SK-N-SH (cell line): ENCODE measurements at regions not wholly inside any gene's neighbourhood (a gene's known extent, or its start where the extent isn't known, plus 50 kb on each side); places are given as distances from the start of the nearest gene placed in this dataset.
A peak's percentile ranks its signal among the peaks of the same experiment; 100 is the strongest.

ENCODE experiments used
- CTCF ChIA-PET: fragments of 300-600, 350-600 bp; formaldehyde crosslinking; extraction: SDS; loops from one replicate; lab custom pipeline; 2021; lab: Yijun Ruan, JAX
- POLR2A ChIA-PET: fragments of 350-600 bp; sonication (Branson Sonifier 250); formaldehyde crosslinking; extraction: SDS; loops from one replicate; lab custom pipeline; 2020; ENCODE audit warnings: antibody characterized with exemption, inconsistent platforms; lab: Yijun Ruan, JAX
- DNase-seq: peaks from one replicate; pipeline ENCODE4 v3.0.0; 2012
- H2AFZ ChIP-seq: fragments of 200-600 bp; sonication (generic); 2 replicates; pipeline ENCODE4 v1.8.1; 2016; ENCODE audit warnings: antibody characterized with exemption, mild to moderate bottlenecking, low read depth
- H3F3A ChIP-seq: fragments of 200-600 bp; sonication (generic); replicated peaks from 2 replicates; pipeline ENCODE3; 2016; ENCODE audit warnings: antibody characterized with exemption, mild to moderate bottlenecking; ENCODE audit not compliant: insufficient read depth
- H3K27ac ChIP-seq, 2 experiments: fragments of 200-500 bp in 1 of 2; fragments of 200-600 bp in 1 of 2; sonication (Bioruptor generic) in 1 of 2; sonication (generic), shearing (Covaris generic) in 1 of 2; 2 replicates each; pipeline versions ENCODE4 v1.5.1 to v1.6.1; 2014 to 2016; ENCODE audit warnings: low read depth in 2 of 2, inconsistent platforms in 1 of 2, low read length in 1 of 2, mild to moderate bottlenecking in 1 of 2, mixed read lengths in 1 of 2
- H3K27me3 ChIP-seq: fragments of 200-600 bp; sonication (generic), shearing (Covaris generic); 2 replicates; pipeline ENCODE4 v1.6.1; 2016; ENCODE audit warnings: mixed run types; ENCODE audit not compliant: insufficient read depth
- H3K36me3 ChIP-seq, 2 experiments: fragments of 200-500 bp in 1 of 2; fragments of 200-600 bp in 1 of 2; sonication (Bioruptor generic) in 1 of 2; sonication (generic) in 1 of 2; replicated peaks in 1 of 2; 2 replicates each; pipeline versions ENCODE3 to v1.5.1; 2014 to 2016; ENCODE audit warnings: low read length in 1 of 2, mild to moderate bottlenecking in 1 of 2; ENCODE audit not compliant: insufficient read depth in 2 of 2, control insufficient read depth in 1 of 2
- H3K4me1 ChIP-seq, 2 experiments: fragments of 200-500 bp in 1 of 2; fragments of 200-600 bp in 1 of 2; sonication (Bioruptor generic) in 1 of 2; sonication (generic), shearing (Covaris generic) in 1 of 2; 2 replicates each; pipeline versions ENCODE4 v1.5.1 to v1.6.1; 2014 to 2016; ENCODE audit warnings: low read depth in 1 of 2, low read length in 1 of 2, mixed run types in 1 of 2; ENCODE audit not compliant: insufficient read depth in 2 of 2, control insufficient read depth in 1 of 2
- H3K4me2 ChIP-seq: fragments of 200-600 bp; sonication (generic), shearing (Covaris generic); 2 replicates; pipeline ENCODE4 v1.6.1; 2017; ENCODE audit warnings: mixed run types
- H3K4me3 ChIP-seq, 2 experiments: fragments of 200-500 bp in 1 of 2; fragments of 200-600 bp in 1 of 2; sonication (Bioruptor generic) in 1 of 2; sonication (generic), shearing (Covaris generic) in 1 of 2; 2 replicates each; pipeline versions ENCODE4 v1.5.1 to v1.8.1; 2014 to 2016; ENCODE audit warnings: low read depth in 2 of 2, inconsistent platforms in 1 of 2, low read length in 1 of 2, mild to moderate bottlenecking in 1 of 2, mixed read lengths in 1 of 2, moderate library complexity in 1 of 2
- H3K79me2 ChIP-seq: fragments of 200-600 bp; sonication (generic); 2 replicates; pipeline ENCODE4 v1.8.1; 2017; ENCODE audit warnings: mild to moderate bottlenecking; ENCODE audit not compliant: insufficient read depth
- H3K9ac ChIP-seq: fragments of 200-600 bp; sonication (generic); 2 replicates; pipeline ENCODE4 v1.6.1; 2017; ENCODE audit warnings: mixed run types
- H3K9me2 ChIP-seq: fragments of 200-600 bp; sonication (generic); 2 replicates; pipeline ENCODE4 v1.6.1; 2017; ENCODE audit warnings: mixed run types
- H3K9me3 ChIP-seq: fragments of 200-600 bp; sonication (generic); 2 replicates; pipeline ENCODE4 v1.6.1; 2017; ENCODE audit warnings: mixed run types, mild to moderate bottlenecking, moderate library complexity
- H4K20me1 ChIP-seq: fragments of 200-600 bp; sonication (generic); 2 replicates; pipeline ENCODE4 v1.6.1; 2017; ENCODE audit warnings: mild to moderate bottlenecking, mixed run types; ENCODE audit not compliant: insufficient read depth
- CHD2 ChIP-seq: fragments of 150-350 bp; IDR thresholded peaks from 2 replicates; pipeline ENCODE4 v1.6.1; 2018; ENCODE audit warnings: low read length; ENCODE audit not compliant: partially characterized antibody
- FOSL2 ChIP-seq: IDR thresholded peaks from 2 replicates; pipeline ENCODE4 v1.4.0; 2012; ENCODE audit warnings: low read depth, mild to moderate bottlenecking, moderate library complexity, borderline replicate concordance
- FOXJ3 ChIP-seq: sonication (generic); formaldehyde crosslinking; IDR thresholded peaks from 2 replicates; pipeline ENCODE4 v1.5.1; 2020; ENCODE audit warnings: mild to moderate bottlenecking, missing genetic modification reagents
- FOXM1 ChIP-seq: IDR thresholded peaks from 2 replicates; pipeline ENCODE4 v1.4.0; 2012; ENCODE audit warnings: low read depth, mild to moderate bottlenecking
- GATA2 ChIP-seq: sonication (generic); formaldehyde crosslinking; IDR thresholded peaks from 2 replicates; pipeline ENCODE4 v1.5.0; 2020; ENCODE audit warnings: mild to moderate bottlenecking, missing genetic modification reagents
- JUND ChIP-seq: IDR thresholded peaks from 2 replicates; pipeline ENCODE4 v1.4.0; 2012
- MEF2A ChIP-seq: IDR thresholded peaks from 2 replicates; pipeline ENCODE4 v1.4.0; 2012; ENCODE audit warnings: low read depth, borderline replicate concordance
- MXI1 ChIP-seq: IDR thresholded peaks from 2 replicates; pipeline ENCODE4 v1.6.1; 2012; ENCODE audit warnings: mild to moderate bottlenecking, low read depth, low read length, improper control_type of control experiment
- RAD21 ChIP-seq: IDR thresholded peaks from 2 replicates; pipeline ENCODE4 v1.6.1; 2012; ENCODE audit warnings: mild to moderate bottlenecking, low read length
- RFX5 ChIP-seq: IDR thresholded peaks from 2 replicates; pipeline ENCODE4 v1.6.1; 2012; ENCODE audit warnings: mild to moderate bottlenecking, improper control_type of control experiment, low read length
- SIN3A ChIP-seq: IDR thresholded peaks from 2 replicates; pipeline ENCODE4 v1.6.1; 2012; ENCODE audit warnings: low read depth, mild to moderate bottlenecking, low read length, moderate library complexity, borderline replicate concordance
- SMC3 ChIP-seq: IDR thresholded peaks from 2 replicates; pipeline ENCODE4 v1.6.1; 2012; ENCODE audit warnings: low read depth, low read length, improper control_type of control experiment
- TAF1 ChIP-seq: IDR thresholded peaks from 2 replicates; pipeline ENCODE4 v1.6.1; 2012; ENCODE audit warnings: low read depth, mild to moderate bottlenecking, low read length, moderate library complexity, borderline replicate concordance
- TCF12 ChIP-seq: IDR thresholded peaks from 2 replicates; pipeline ENCODE4 v1.4.0; 2012
- USF1 ChIP-seq: IDR thresholded peaks from 2 replicates; pipeline ENCODE4 v1.4.0; 2012; ENCODE audit warnings: low read depth, borderline replicate concordance
- WGBS: methylation state at CpG from one replicate; pipeline ENCODE4 v1.1.6; 2017; ENCODE audit warnings: low lambda C conversion rate; 5-methylcytosine and 5-hydroxymethylcytosine counted together
- TF ChIP-seq, protein P1 (sequence below): fragments of 200-600 bp; sonication (generic); IDR thresholded peaks from 2 replicates; pipeline ENCODE4 v1.6.1; 2017; ENCODE audit warnings: antibody characterized with exemption, mild to moderate bottlenecking, moderate library complexity
- TF ChIP-seq, protein P2 (sequence below): IDR thresholded peaks from 2 replicates; pipeline ENCODE4; 2012

DNA sequence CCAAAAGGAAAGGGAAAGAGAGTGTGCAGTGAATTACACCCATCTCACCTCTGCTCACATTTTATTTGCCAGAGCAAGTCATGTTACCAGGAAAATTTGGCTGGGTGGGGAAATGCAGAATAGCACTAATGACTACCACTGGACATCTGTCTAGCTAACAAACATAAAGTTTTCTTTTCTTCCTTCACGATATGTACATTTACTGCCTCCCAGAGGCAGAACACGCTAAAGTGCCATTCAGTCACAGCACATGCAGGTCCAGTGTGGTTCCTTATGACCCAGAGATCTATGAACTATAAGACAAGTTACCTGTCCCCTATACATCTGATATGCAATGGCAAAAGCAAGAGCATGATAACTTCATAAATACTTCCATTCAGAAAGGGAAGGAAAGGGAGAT is 194.1 kb downstream of the OGFRL1 start:
- no peaks in the 10 kb centered on the region for H3K9me2 ChIP-seq
- H3K27ac ChIP-seq: no peak overlapping the region
- peaks cover 20% of the 10 kb centered on the region for H3F3A ChIP-seq
- no peak overlapping the region for H3K4me3 ChIP-seq
- no peaks in the 10 kb centered on the region for H3K79me2 ChIP-seq
- H4K20me1 ChIP-seq: no peaks in the 10 kb centered on the region
- H3K36me3 ChIP-seq: no peaks in the 10 kb centered on the region
- no peaks in the 10 kb centered on the region for H3K9me3 ChIP-seq
- no peak overlapping the region for H2AFZ ChIP-seq
- TF ChIP-seq TAF1: no peak
- no peak for TF ChIP-seq USF1
- TF ChIP-seq RFX5: no peak
- no peak for TF ChIP-seq SIN3A
- no peak for TF ChIP-seq MXI1
- peak; percentile 49 for TF ChIP-seq RAD21
- TF ChIP-seq FOSL2: no peak
- no peak for TF ChIP-seq GATA2 (CRISPR knock-in tag)
- TF ChIP-seq SMC3: peak; percentile 52
- no peak for TF ChIP-seq FOXJ3
- TF ChIP-seq, protein P1, sequence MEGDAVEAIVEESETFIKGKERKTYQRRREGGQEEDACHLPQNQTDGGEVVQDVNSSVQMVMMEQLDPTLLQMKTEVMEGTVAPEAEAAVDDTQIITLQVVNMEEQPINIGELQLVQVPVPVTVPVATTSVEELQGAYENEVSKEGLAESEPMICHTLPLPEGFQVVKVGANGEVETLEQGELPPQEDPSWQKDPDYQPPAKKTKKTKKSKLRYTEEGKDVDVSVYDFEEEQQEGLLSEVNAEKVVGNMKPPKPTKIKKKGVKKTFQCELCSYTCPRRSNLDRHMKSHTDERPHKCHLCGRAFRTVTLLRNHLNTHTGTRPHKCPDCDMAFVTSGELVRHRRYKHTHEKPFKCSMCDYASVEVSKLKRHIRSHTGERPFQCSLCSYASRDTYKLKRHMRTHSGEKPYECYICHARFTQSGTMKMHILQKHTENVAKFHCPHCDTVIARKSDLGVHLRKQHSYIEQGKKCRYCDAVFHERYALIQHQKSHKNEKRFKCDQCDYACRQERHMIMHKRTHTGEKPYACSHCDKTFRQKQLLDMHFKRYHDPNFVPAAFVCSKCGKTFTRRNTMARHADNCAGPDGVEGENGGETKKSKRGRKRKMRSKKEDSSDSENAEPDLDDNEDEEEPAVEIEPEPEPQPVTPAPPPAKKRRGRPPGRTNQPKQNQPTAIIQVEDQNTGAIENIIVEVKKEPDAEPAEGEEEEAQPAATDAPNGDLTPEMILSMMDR: peak; percentile 48
- TF ChIP-seq JUND: no peak
- TF ChIP-seq CHD2: no peak
- TF ChIP-seq FOXM1: no peak
- 46% methylated on average over 2 of the region's 2 CpGs for WGBS
- POLR2A ChIA-PET: no interaction called here
- CTCF ChIA-PET: no interaction called here
- no peak overlapping the region for H3K4me2 ChIP-seq
- H3K4me1 ChIP-seq: peaks cover 0 to 30% of the 10 kb centered on the region in 2 experiments; a peak in 2 of 4 replicates
- H3K9ac ChIP-seq: no peak overlapping the region
- DNase-seq: no peak
- H3K27me3 ChIP-seq: no peaks in the 10 kb centered on the region

DNA sequence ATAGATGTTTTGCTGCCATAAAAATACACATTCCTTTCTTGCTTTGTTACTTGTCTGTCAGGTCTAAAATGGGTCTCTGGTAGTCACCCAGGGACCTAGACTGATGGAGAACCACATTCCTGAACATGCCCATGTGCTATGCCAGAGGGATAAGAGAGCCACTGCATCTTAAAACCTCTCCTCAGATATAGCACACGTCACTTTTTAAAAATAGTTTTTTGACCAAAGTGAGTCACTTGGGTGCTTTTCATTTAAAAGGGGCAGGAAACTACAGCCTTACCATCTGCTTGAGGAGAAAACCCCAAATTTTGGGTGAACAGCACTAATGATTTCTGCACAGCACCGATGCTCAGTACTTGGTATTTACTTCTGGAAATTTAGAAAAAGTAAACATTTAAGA is 197.8 kb downstream of the OGFRL1 start:
- ChIA-PET POLR2A (no interaction called here), CTCF (no interaction called here)
- Histone ChIP-seq H3K9ac (no peak overlapping the region), H3K4me1 (peaks cover 0 to 13% of the 10 kb centered on the region in 2 experiments; a peak in 2 of 4 replicates), H3K36me3 (no peaks in the 10 kb centered on the region), H3K27ac (no peak overlapping the region), H3F3A (peaks cover 16% of the 10 kb centered on the region), H3K27me3 (no peaks in the 10 kb centered on the region), H3K4me3 (no peak overlapping the region), H3K79me2 (no peaks in the 10 kb centered on the region), H4K20me1 (no peaks in the 10 kb centered on the region), H3K9me3 (no peaks in the 10 kb centered on the region), H3K9me2 (no peaks in the 10 kb centered on the region), H3K4me2 (no peak overlapping the region), H2AFZ (peak overlapping the region; percentile 39; the same call in 1 of the 2 replicates)
- no peak for DNase-seq
- WGBS: 58% methylated on average over 2 of the region's 2 CpGs
- TF ChIP-seq FOXM1 (no peak), MEF2A (peak; percentile 41; the same call in 1 of the 2 replicates), TCF12 (no peak), FOSL2 (no peak), USF1 (no peak), RAD21 (no peak)
- TF ChIP-seq, protein P2, sequence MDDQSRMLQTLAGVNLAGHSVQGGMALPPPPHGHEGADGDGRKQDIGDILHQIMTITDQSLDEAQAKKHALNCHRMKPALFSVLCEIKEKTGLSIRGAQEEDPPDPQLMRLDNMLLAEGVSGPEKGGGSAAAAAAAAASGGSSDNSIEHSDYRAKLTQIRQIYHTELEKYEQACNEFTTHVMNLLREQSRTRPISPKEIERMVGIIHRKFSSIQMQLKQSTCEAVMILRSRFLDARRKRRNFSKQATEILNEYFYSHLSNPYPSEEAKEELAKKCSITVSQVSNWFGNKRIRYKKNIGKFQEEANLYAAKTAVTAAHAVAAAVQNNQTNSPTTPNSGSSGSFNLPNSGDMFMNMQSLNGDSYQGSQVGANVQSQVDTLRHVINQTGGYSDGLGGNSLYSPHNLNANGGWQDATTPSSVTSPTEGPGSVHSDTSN: no peak
